ENCODE measurements at regions not wholly inside any gene's neighbourhood (a gene's known extent, or its start where the extent isn't known, plus 50 kb on each side); places are given as distances from the start of the nearest gene placed in this dataset.

DNA sequence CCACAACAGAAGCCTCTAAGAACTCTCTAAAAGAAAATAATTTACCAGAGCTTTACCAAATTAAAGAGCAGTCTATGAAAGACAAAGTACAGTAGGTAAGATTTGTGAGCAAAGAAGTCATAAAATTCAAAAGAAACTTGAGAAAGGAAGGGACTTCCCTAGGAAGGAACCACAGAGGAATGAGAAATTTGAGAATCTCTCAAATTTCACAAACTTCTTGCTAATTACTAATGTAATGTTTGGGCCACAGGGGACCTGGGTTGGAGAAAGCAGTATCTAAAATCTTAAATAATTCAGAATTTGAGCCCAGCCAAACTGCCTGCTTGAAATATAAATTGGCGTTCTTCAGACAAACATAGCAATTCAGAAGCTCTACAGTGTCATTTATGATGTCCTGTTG lies 225.0 kb upstream of the PRR16 start:
- no peak for TF ChIP-seq CTCF (conservative IDR thresholded peaks at IDR 0.05)
- TF ChIP-seq ZFX (IDR thresholded peaks at IDR 0.05) = no peak

Data from C4-2B (cell line).